NCI-H2029 treated with DMSO at 0.1 percent for 48 hours (cell line): ENCODE measurements at regions not wholly inside any gene's neighbourhood (a gene's known extent, or its start where the extent isn't known, plus 50 kb on each side); places are given as distances from the start of the nearest gene placed in this dataset.

Experiments used
- DNase-seq: peaks from one replicate; lab custom pipeline; 2025; lab: John Stamatoyannopoulos, UW

- no peak for DNase-seq
These were observed 530.2 kb downstream of the MCTP2 start for GRCh38 chr15:94761574-94761973.

- no peak for DNase-seq
These were observed 537.7 kb downstream of the MCTP2 start for GRCh38 chr15:94769089-94769488.

- no peak for DNase-seq
These were observed 538.8 kb downstream of the MCTP2 start for GRCh38 chr15:94770199-94770598.

GRCh38 chr15:94777037-94777436 is 545.7 kb downstream of the MCTP2 start:
- no peak for DNase-seq

GRCh38 chr15:94778840-94779239 is 547.5 kb downstream of the MCTP2 start:
- no peak for DNase-seq

- DNase-seq: no peak
These were observed 548.8 kb downstream of the MCTP2 start for GRCh38 chr15:94780166-94780565.

GRCh38 chr15:94785091-94785490 is 553.7 kb downstream of the MCTP2 start:
- DNase-seq: no peak

- no peak for DNase-seq
These were observed 559.6 kb downstream of the MCTP2 start for GRCh38 chr15:94791008-94791407.

- no peak for DNase-seq
These were observed 560.1 kb downstream of the MCTP2 start for GRCh38 chr15:94791510-94791909.

- DNase-seq: no peak
These were observed 560.8 kb downstream of the MCTP2 start for GRCh38 chr15:94792196-94792595.

- no peak for DNase-seq
These were observed 561.8 kb downstream of the MCTP2 start for GRCh38 chr15:94793207-94793606.

- no peak for DNase-seq
These were observed 562.3 kb downstream of the MCTP2 start for GRCh38 chr15:94793641-94794040.

- no peak for DNase-seq
These were observed 573.3 kb downstream of the MCTP2 start for GRCh38 chr15:94804613-94805012.

GRCh38 chr15:94815110-94815731 is 583.9 kb downstream of the MCTP2 start:
- DNase-seq: no peak

- DNase-seq: no peak
These were observed 584.6 kb downstream of the MCTP2 start for GRCh38 chr15:94815914-94816313.

GRCh38 chr15:94829887-94830884 is 598.8 kb downstream of the MCTP2 start:
- no peak for DNase-seq

- DNase-seq: no peak
These were observed 602.6 kb downstream of the MCTP2 start for GRCh38 chr15:94834000-94834399.

GRCh38 chr15:94834494-94834893 is 603.1 kb downstream of the MCTP2 start:
- no peak for DNase-seq

GRCh38 chr15:94838281-94838680 is 606.9 kb downstream of the MCTP2 start:
- no peak for DNase-seq

GRCh38 chr15:94840794-94841783 is 609.7 kb downstream of the MCTP2 start:
- no peak for DNase-seq

GRCh38 chr15:94843060-94843459 is 611.7 kb downstream of the MCTP2 start:
- no peak for DNase-seq

- DNase-seq: no peak
These were observed 612.8 kb downstream of the MCTP2 start for GRCh38 chr15:94844198-94844537.
